Kidney (tissue), 13 donors: ENCODE measurements at regions not wholly inside any gene's neighbourhood (a gene's known extent, or its start where the extent isn't known, plus 50 kb on each side); places are given as distances from the start of the nearest gene placed in this dataset.

ENCODE experiments used
- DNase-seq, 5 donors: peaks; one replicate each; pipeline ENCODE4 v3.0.0-alpha.2; 2013 to 2020
- FAIRE-seq: peaks from 2 replicates; lab custom pipeline; 2012; peaks lifted over from hg19 to GRCh38; lab: Jason Lieb, UNC
- H3K27ac ChIP-seq, 2 donors: one replicate each; pipeline ENCODE4 v1.7.0; 2013; ENCODE audit warnings: low read depth in 2 of 2, low read length in 2 of 2, inconsistent platforms in 1 of 2
- H3K27me3 ChIP-seq: one replicate; pipeline ENCODE4 v1.7.1; 2013; ENCODE audit warnings: low read length, inconsistent platforms; ENCODE audit not compliant: control insufficient read depth, insufficient read depth
- H3K36me3 ChIP-seq, 3 donors: one replicate each; pipeline versions ENCODE4 v1.7.0 to v1.7.1; 2013; ENCODE audit warnings: low read length in 3 of 3, control low read depth in 1 of 3, inconsistent platforms in 1 of 3; ENCODE audit not compliant: insufficient read depth in 3 of 3, control insufficient read depth in 2 of 3
- H3K4me1 ChIP-seq, 3 donors: one replicate each; pipeline versions ENCODE4 v1.7.0 to v1.7.1; 2013; ENCODE audit warnings: low read length in 3 of 3, inconsistent platforms in 1 of 3, low read depth in 1 of 3; ENCODE audit not compliant: control insufficient read depth in 2 of 3, insufficient read depth in 2 of 3
- H3K4me3 ChIP-seq, 3 donors: one replicate each; pipeline versions ENCODE4 v1.7.0 to v1.8.1; 2013; ENCODE audit warnings: low read length in 3 of 3, control low read depth in 1 of 3, inconsistent platforms in 1 of 3
- H3K9ac ChIP-seq, 3 donors: one replicate each; pipeline versions ENCODE4 v1.7.0 to v1.7.1; 2013; ENCODE audit warnings: low read length in 3 of 3, control low read depth in 1 of 3, inconsistent platforms in 1 of 3
- H3K9me3 ChIP-seq, 3 donors: one replicate each; pipeline versions ENCODE4 v1.7.0 to v1.7.1; 2013; ENCODE audit warnings: low read length in 3 of 3, control low read depth in 1 of 3, inconsistent platforms in 1 of 3; ENCODE audit not compliant: control insufficient read depth in 2 of 3, insufficient read depth in 1 of 3
- CTCF ChIP-seq: IDR thresholded peaks from 3 replicates; pipeline ENCODE4 v1.5.1; 2012; ENCODE audit warnings: mild to moderate bottlenecking, moderate library complexity, borderline replicate concordance; ENCODE audit not compliant: insufficient read depth; ENCODE audit errors: extremely low read depth
- intact Hi-C: fragments of 100-400 bp; cut with DNase I; formaldehyde crosslinking; loops from one replicate; pipeline ENCODE4 v1.11.1; 2022
- donor health status: control.
- donor health status: control.
- donor health status: control.
- donor health status: control.
- donor health status: control.
- donor health status: DM: yes; HTN: yes; CAD: no.
- donor health status: Normal renal cell carcinoma (clear cell type).

- no peak overlapping the region for H3K27ac ChIP-seq
- no peaks in the 10 kb centered on the region for H3K27me3 ChIP-seq
- no peak overlapping the region for H3K4me3 ChIP-seq
- no peaks in the 10 kb centered on the region for H3K9me3 ChIP-seq
- DNase-seq, result no peak
- TF ChIP-seq CTCF, result no peak
- no peak for FAIRE-seq
- intact Hi-C loops, result no loop called here
- peaks cover 0 to 9% (median 4%) of the 10 kb centered on the region in 3 donors for H3K4me1 ChIP-seq
- H3K36me3 ChIP-seq, result no peaks in the 10 kb centered on the region
- no peak overlapping the region for H3K9ac ChIP-seq
These were observed 450.1 kb upstream of the IL12A start for GRCh38 chr3:159538507-159538906.

- H3K27ac ChIP-seq, result no peak overlapping the region
- no peaks in the 10 kb centered on the region for H3K9me3 ChIP-seq
- H3K36me3 ChIP-seq, result no peaks in the 10 kb centered on the region
- H3K4me3 ChIP-seq, result no peak overlapping the region
- intact Hi-C loops, result no loop called here
- no peak for TF ChIP-seq CTCF
- H3K9ac ChIP-seq, result no peak overlapping the region
- DNase-seq (no peak), FAIRE-seq (no peak)
- no peaks in the 10 kb centered on the region for H3K27me3 ChIP-seq
- peaks cover 0 to 9% (median 4%) of the 10 kb centered on the region in 3 donors for H3K4me1 ChIP-seq
These were observed 447.6 kb upstream of the IL12A start for GRCh38 chr3:159540882-159541495.

- no peak for TF ChIP-seq CTCF
- H3K4me3 ChIP-seq, result no peak overlapping the region
- peaks cover 0 to 3% (median 0%) of the 10 kb centered on the region in 3 donors for H3K9me3 ChIP-seq
- FAIRE-seq (peak; percentile 69), DNase-seq (no peak)
- H3K27ac ChIP-seq, result no peak overlapping the region
- intact Hi-C loops, result no loop called here
- H3K4me1 ChIP-seq, result no peaks in the 10 kb centered on the region
- H3K9ac ChIP-seq, result no peak overlapping the region
- H3K27me3 ChIP-seq, result no peaks in the 10 kb centered on the region
- no peaks in the 10 kb centered on the region for H3K36me3 ChIP-seq
These were observed 439.8 kb upstream of the IL12A start for GRCh38 chr3:159548675-159549335.
